HG03520 (cell line): ENCODE measurements at regions not wholly inside any gene's neighbourhood (a gene's known extent, or its start where the extent isn't known, plus 50 kb on each side); places are given as distances from the start of the nearest gene placed in this dataset.
A peak's percentile ranks its signal among the peaks of the same experiment; 100 is the strongest.
"Not testable (repeated sequence)": the region's sequence is repeated elsewhere in the genome, so short reads cannot be mapped to it uniquely, and the experiment has no call there.

Experiments used
- ATAC-seq: cut with Tn5 transposase; IDR thresholded peaks from one replicate; pipeline ENCODE4 v1.9.1; 2021; ENCODE audit warnings: mild to moderate bottlenecking, moderate library complexity; ENCODE audit not compliant: unreplicated experiment

DNA sequence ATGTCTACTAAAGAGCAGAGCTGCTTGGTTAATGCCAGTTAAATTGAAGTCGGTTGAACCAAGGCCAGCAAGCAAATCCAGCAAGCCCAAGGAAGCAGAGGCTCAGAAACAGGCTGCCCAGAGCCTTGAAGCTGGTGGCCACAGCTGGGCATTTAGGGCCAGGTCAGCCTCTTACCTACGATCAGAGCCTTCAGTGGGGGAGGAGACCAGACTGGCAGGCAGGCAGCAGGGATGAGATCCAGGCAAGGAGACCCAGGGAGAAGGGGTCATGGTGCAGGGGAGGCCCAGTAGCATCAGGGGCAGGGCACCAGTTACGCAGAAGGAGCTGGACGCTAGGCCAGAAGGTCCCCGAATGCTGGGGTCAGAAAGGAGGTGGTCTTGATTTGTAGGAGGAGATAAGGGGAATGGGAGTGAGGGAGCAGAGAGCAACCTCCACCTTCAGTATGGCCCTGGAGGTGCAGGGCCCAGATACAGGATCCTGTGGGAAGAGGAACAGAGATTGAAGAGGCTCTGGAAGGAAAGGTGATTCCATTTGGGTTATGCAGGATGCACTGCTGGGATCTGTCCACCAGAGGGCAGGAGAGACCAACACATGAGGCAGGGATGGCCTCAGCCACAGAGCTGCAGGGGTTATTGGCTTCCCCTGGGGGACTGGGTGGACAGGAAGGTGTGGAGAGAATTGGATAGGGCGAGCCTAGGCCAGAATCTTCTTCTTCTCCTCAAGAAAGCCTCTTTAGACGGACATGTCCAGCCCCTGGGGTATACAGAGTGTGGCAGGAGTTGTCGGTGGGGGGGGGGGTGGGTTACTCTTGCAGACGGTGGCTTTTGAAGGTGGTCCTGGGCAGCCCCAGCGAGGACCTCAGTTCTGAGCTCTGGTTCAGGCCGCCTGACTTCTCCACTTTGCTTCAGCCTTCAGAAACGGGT, 132.6 kb upstream of the PODXL start:
- ATAC-seq: no peak

DNA sequence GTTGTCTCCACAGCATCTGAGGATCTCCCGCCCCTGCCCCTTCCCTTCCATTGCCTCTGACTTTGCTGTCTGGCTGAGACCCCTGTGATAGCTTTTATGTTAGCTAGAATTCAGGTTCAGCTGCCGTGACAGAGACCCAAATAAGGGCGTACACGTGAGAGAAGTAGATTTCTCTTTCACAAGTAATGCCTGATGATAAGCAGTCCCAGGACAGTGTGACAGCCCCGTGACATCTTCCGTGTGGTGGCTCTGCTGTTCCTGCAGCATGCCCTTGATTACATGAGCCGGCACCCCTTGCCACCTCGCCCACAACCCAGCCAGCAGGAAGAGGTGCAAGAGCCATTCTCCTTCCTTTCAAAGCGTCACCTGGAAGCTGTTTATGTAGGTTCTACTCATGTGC, 130.9 kb upstream of the PODXL start:
- ATAC-seq: no peak

DNA sequence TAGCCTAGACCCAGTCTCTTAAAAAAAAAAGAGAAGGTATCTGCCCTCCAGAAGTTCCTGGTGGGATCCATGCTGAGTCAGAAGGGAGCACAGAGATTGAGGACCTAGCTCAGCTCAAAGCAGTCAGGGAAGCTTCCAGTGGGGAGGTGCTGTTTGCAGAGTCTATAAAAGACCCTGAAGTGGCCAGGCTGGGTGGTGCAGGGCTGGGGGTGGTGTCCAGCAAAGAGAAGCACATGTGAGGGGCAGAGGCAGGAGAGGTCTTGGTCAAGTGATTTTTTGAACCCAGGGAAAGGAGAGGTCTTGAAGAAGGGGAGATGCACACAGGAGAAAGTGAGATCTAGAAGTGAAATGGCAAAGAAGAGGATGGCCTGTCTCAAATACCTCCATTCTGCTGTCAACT, 130.4 kb upstream of the PODXL start:
- no peak for ATAC-seq

DNA sequence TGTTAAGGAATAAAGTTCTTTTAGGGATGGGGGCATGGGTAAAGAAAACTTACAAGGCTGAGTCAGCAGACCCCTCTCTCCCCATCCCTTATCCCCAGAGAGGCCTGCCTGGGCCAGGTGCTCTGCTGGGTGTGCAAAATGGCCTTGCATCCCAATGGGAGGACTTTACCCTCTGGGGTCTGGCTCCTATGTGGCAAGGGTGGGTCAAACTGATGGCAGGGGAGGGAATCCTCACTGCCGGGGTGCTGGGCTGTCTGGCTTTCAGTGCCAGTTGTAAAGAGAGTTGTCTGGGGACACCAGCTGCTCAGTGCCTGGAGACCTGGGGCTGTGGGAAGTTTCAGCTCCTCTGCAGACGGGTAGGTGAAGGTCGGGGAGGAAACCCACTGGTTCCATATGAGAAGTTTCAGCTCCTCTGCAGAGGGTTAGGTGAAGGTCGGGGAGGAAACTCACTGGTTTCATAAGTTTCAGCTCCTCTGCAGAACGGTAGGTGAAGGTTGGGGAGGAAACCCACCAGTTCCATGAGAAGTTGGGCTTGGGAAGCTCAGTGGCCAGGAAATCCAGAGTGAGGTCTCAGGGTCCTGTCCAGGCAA, 127.2 kb upstream of the PODXL start:
- ATAC-seq: no peak

DNA sequence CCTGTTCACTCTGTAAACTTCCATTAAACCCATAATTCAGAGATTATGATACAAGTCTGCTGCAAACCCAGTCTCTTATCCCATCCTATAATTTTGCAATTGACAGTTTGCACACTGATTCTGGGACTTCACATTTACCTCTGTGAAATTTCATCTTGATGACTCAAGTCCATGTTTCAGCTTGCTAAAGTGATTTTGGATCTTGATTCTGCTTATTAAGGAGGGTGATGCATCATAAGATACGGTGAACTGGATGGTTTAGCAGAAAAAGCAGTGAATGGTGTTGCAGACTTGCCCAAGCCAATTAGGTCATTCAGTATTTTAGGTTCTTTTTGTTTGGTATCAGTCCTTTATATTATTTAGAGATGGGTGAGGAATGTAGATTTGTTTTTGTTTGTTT, 125.5 kb upstream of the PODXL start:
- ATAC-seq: no peak

DNA sequence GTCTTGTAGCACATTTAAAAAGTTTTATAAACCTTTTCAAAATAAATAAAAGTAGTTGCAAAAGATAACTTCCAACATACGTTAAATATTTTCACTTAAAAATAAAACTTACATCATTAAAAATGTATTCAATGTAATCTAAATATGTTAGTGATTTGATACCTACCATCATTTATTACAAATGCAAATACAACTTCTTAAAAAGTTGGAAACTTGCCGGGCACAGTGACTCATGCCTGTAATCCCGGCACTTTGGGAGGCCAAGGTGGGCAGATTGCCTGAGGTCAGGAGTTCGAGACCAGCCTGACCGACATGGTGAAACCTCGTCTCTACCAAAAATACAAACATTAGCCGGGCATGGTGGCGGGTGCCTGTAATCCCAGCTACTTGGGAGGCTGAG, 122.6 kb upstream of the PODXL start:
- not testable (repeated sequence) for ATAC-seq

DNA sequence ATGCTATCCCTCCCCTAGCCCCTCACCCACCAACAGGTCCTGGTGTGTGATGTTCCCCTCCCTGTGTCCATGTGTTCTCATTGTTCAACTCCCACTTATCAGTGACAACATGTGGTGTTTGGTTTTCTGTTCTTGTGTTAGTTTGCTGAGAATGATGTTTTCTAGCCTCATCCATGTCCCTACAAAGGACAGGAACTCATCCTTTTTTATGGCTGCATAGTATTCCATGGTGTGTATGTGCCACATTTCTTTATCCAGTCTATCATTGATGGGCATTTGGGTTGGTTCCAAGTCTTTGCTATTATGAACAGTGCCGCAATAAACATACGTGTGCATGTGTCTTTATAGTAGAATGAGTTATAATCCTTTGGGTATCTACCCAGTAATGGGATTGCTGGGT, 120.4 kb upstream of the PODXL start:
- not testable (repeated sequence) for ATAC-seq

DNA sequence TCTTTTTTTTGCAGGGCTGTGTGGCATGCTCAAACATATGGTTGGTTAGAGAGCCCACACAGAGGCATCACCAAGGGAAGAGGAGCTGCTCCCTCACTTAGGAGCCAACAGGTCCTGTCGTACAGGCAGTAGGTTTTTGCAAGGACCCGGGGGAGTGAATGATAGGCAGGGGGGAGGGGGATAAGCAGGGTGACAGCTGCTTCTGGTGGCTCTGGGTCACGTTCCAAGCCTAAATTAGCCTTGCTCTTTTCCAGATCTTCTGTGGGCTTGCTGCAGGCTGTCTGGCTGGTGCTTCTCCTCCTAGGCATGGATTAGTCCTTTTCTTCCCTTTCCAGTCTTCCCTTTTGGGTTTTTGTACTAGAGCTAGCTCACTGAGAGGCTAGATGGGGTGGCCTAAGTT, 117.7 kb upstream of the PODXL start:
- ATAC-seq: no peak

DNA sequence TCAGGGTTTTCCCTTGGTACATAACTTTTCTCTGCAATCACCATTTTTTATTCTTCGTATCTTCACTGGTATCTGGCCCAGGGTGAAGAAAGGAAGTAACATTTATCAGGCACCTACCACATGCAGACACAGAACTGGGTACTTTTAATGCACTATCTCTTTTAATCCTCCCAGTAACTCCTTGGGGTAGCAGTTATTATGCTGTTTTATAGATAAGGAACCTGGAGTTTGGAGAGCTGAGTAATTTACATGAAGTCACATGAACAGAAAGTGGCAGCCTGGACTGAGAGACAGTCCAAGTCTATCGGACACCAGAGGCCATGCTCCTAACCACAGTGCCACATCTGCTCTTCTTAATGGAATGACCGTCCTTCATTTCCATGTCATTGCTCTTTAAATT, 117.1 kb upstream of the PODXL start:
- ATAC-seq: no peak

DNA sequence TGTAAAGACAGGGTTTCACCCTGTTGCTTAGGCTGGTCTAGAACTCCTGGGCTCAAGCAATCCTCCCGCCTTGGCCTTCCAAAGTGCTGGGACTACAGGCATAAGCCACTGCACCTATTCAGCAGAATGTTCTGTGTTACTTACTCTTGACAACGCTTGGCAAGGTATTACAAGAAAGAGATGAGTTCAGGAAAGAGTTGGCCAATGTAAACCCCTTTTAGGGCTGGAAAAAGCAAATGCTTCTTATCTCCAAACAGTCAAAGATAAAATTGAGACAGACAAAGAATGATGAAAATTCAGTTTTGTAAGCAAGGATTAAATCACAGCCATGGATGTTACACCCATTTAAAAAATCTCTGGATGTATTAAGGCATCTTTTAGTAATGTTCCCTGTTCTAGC, 114.0 kb upstream of the PODXL start:
- ATAC-seq: no peak

DNA sequence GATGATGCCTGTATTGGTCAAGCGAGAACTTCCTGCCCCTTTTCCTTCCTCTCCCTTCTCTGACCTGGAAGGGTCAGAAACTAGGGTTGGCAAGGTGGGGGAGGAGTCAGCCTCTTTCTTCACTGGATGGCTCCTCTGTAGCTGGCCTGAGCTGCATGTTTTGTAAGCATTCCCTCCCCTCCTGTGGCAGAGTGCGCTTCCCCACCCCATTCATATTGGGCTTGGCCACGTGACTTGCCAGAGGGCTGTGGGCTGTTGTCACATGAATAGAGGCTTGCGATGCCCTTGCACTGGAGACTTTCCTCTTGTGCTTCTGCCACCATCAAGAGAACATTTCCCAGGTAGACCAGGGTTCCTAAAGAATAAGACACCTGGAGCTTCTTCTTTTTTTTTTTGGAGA, 111.3 kb upstream of the PODXL start:
- ATAC-seq: no peak

DNA sequence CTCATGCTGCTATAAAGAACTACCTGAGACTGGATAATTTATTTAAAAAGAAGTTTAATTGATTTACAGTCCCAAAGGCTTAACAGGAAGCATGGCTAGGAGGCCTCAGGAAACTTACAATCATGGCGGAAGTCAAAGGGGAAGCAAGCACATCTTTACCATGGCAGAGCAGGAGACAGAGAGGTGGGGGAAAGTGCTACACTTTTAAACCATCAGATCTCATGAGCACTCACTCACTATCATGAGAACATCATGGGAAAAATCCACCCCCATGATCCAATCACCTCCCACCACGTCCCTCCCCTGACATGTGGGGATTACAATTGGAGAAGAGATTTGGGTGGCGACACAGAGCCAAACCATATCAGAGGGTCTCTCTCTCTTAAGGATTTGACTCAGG, 108.6 kb upstream of the PODXL start:
- ATAC-seq: no peak

DNA sequence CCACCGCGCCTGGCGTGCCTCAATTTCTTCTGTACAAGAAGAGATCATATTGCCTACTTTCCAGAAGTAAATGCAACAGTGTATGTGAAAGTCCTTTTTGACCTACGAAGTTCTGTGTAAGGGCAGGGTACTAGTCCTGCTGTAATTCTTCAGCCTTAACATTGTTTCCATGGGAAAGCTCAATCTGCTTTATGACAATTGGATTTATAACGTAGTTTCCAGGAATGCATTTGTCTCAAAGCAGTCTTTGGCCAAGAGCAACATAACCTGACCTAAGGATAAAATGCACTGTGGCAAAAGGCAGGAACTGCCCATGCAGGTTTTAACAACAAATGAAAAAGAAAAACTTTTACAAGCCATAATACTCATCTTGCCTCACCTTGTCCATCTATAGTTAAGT, 108.1 kb upstream of the PODXL start:
- no peak for ATAC-seq

DNA sequence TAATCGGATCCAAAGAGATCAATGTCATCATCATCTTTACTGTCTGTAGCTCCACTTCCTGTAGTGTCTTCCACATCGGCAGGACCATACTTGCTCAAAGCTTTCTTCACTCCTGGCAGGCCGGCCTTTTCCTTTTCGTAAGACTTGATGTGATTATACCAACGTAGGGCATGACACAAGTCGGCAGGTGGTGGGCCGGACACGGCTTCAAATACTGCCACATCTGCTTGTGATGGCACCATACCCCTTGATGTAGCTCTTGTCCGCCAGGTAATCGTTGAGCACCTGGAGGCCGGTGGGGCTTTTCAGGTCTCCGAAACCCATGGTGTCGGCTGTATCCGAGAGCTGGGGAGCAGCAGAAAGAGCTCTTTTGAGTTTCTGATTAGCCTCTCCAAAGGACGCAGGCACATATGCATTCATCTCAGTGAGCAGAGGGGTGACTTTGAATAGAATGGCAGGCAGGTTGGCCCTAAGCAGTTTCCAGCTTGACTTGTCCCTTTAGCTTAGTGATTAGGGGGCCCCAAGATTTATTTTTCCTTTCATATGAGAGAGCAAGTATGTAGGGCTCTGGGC, 106.0 kb upstream of the PODXL start:
- ATAC-seq: not testable (repeated sequence)

DNA sequence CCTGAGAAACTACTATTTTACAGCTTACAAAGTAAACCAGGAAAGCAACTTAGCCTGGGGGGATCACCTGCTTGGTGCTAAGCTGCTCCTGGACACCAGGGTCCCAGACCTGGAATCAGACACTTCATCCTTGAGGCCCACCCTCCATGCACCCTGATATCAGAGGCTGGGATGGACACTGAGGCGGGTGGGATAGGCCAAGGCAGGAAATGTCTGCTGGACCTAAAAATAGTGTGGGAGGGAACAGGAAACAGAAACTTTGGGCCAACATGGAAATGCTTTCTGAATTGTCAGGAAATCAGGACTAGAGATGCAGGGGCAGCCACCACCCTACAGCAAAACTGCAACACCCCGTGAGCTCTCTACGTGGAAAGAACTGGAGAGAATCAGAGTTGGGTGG, 101.5 kb upstream of the PODXL start:
- ATAC-seq: no peak

DNA sequence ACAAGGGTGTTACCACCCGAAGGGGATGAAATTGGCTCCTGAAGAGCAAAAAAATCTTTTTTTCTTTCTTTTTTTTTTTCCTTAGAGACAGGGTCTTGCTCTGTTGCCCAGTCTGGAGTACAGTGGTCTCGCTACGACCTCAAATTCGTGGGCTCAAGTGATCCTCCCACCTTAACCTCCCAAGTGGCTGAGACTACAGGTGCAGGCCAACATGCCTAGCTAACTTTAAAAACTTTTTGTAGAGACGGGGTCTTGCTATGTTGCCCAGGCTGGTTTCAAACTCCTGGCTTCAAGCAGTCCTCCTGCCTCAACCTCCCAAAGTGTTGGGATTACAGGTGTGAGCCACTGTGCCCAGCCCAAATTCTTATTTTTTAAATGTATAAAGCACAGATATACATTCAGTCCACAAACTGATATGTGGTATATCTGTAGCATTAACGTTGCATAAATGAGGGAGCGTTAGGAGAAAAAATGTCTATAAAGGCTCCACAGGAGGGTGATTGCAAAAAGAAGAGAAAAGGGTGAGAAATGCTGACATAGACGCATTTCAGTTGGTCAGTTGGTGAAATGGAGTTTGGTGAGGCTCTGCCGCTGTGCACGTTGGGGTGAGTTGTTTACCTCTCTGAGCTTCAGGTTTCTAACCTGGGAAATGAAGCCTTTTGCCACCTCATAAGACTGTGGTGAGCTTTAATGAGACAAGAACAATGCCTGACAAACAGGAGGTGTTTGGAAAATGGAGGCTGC, 100.7 kb upstream of the PODXL start:
- ATAC-seq: no peak

DNA sequence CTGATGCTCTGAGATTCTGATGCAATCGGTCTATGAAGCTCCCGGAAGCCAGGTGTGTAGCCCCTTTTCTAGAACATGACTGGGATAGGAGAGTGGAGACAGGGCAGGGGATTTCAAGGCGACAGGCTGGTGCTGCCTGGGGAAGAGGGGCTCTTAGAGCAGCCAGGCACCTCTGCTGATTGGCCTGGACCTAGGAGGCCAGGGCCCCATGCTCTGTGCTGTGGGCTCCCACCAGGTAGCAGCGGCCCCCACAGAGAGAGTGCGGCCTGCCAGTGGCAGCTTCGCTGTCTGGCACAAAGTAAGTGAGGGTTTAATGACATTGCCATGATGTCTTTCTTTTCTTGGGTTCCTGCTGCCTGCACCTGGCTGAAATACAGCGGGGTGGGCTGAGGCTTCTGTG, 99.4 kb upstream of the PODXL start:
- ATAC-seq: no peak

DNA sequence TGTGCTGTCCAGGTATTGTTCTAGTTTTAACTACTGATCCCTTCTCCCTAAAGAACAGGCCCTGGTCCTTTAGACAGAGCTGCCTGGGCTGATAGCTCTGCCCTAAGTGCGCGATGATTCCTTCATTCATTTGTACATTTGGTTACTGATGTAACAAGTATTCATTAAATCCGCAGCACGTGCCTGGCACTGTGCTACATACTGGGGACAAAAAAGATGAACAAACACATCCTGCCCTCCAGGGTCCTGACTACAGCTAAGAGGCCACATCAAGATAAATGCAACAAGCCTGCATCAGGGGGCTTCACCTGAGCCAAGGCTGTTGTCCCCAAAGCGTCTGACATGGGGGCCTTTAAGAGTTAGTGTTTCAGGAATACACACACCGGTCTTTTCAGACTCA, 99.0 kb upstream of the PODXL start:
- no peak for ATAC-seq

DNA sequence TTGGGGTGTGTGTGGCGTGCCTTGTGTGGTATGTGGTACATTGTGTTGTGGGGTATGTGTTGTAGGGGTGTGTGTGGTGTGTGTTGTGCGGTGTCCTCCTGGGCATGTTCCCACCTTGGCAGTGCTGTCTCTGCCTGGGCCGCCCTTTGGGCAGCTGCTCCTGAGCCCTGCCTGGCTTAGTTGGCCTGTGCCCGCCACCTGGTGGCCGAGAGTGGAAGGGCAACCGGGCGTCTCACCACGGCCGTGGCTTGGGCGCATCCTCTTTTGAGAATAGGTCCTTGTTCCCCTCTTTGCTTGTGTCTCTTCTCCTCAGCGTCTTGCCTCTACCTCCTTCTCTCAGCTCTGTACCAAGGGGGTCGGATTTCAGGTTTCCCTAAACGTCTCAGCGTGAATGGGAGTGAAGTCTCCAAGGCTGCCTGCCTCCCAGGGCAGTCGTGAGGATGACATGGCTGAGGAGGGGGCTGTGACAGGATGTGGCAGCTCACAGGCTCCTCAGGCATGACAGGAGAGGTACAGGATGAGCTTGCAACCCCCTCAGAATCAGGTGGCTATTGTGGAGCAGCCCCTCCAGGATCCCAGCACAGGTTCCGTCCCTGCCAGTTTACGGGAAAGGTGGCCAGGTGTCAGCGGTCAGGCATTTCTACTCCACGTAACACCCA, 98.4 kb upstream of the PODXL start:
- peak; percentile 76 for ATAC-seq

DNA sequence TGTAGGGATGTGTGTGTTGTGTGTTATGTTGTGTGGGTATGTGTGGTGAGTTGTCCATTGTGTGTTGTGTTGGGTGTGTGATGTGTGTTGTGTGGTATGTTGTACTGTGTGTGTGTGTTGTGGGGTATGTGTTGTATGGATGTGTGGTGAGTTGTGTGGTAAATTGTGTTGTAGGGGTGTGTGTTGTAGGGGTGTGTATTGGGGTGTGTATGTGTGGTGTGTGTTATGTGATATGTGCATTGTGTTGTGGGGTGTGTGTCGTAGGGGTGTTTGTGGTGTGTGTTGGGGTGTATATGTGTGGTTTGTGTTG, 97.8 kb upstream of the PODXL start:
- no peak for ATAC-seq
